T-helper 1 cell treated with Interleukin-12 subunit alpha and Interleukin-12 subunit beta and Interleukin-4 antibody, amounts not matched to agents 30 ng/mL and 1 ng/mL, for 36 hours (primary cell): ENCODE measurements at regions not wholly inside any gene's neighbourhood (a gene's known extent, or its start where the extent isn't known, plus 50 kb on each side); places are given as distances from the start of the nearest gene placed in this dataset.

Experiments used
- intact Hi-C: fragments of 100-400 bp; cut with micrococcal nuclease; formaldehyde crosslinking; loops from one replicate; pipeline ENCODE4 v1.15.1; 2024

DNA sequence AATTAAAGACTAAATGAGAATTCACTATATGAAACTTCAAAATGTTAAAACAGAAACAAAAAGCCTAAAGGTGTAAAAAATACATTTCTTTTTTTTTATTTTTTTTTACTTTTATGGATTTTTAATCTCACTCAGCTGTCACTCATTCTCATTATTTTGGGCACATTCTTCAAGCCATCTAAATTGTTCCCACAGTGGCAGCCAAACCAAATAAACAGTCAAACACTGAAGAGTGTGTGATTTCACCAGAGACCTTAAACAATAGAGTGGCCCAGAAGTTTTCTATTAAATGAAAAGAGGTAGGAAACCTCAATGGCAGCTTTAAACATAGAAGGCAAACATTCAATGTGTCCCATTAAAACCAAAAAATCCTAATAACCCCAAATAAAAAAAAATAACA is 616.1 kb downstream of the OTOL1 start:
- intact Hi-C loops: no loop called here

DNA sequence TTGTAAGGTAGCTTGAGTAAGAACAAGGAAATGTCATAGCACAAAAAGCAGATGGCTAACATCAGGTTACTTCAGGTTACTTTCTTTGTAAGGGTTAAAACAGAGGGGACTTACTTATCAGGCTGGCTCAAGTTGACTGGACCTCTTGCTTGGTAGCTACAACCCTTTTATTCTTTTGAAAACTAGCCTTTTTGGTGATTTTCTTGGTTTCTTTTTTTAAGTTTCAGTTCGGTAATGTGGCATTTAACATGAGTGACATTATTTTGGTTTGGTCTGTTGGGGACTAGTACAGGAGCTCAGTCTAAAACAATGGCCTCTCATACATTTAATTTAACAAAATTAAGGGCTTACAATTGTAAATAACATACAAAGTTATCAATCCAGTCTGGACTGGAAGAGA is 621.4 kb downstream of the OTOL1 start:
- intact Hi-C loops: no loop called here

DNA sequence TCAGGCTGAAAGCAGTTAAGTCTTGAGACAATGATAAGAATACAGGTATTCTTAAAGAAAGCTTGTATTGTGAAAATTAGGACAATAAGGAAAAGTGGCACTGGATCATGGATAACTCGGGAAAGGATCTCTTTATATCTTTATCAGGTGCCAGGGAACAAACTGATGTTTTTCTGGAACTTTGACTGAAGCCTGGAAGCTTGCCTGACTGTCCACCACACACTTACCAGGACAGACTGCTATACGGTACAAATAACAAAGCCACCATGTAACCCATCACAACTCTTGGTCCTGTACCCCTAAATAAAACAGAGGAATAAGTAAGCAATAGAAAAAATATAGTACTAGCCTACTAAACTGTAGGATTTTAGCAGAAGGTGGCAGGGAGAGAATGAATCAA is 623.0 kb downstream of the OTOL1 start:
- intact Hi-C loops: no loop called here

DNA sequence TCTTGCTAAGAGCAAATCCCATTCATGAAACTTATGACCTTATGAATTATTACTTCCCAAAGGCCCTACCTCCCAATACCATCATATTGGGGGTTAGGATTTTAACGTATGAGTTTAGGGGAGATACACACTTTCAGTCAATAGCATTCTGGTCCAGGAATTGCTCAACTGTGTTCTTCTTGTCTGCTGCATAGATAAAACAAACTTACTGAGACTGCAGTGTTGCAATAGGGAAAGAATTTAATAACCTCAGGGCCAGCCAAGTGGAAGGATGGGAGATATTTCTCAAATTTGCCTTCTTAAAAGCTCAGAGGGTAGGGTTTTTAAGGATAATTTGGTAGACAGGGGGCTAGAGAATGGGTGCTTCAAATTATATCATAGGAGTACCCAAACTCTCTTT is 625.8 kb downstream of the OTOL1 start:
- intact Hi-C loops: no loop called here

DNA sequence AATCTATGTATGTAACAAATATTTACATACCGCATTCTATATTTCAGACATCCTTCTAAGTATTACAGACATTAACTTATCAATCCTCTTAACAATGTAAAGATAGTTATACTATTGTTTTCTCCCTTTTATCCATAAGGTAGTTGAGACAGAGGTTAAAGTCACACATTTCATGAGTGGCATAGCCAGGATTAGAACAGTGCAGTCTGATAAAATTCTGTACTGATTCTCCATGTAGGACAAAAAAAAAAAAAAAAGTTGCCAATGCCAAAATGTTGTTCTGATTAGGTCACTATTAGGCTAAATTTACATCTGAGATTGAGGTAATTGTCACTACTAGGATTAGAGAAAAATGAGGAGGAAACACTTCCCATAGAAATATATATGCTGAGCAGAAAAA is 629.2 kb downstream of the OTOL1 start:
- intact Hi-C loops: no loop called here

DNA sequence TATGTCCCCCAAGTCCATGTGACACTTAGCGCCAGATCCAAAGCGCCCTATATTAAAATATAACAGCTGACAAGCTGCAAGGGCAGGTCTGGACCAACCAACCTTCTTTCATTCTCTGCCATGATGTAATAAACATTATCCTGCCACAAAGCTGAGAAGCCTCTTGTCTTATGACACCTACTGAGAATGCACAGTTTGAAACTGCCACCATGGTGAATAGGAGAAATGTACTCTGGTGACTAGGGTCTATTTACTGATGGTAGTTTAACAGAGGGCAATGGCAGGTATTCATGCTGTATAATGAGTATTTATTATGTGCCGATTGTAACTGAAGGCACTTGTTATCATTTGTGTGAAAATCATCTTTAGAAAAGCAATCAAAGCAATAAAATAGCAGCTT is 634.0 kb downstream of the OTOL1 start:
- intact Hi-C loops: no loop called here

DNA sequence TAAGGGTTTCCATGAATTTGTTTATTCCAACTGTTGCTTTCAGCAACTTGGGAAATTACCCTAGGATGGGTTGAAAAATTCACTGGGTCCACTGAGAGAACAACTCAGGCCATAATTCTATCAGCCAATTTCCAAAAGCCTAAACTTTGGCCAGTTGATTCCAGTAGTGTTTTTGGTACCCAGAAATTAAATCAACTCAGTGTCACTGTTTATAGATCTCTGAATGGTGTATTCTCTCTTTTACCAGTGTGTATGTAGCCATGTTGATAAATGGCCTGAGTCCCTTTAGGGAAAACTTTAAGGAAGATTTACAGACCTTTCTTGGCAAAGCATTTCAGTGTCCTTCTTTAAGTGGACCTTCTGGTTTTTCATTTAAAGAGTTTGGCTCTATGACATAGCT is 636.4 kb downstream of the OTOL1 start:
- intact Hi-C loops: no loop called here

DNA sequence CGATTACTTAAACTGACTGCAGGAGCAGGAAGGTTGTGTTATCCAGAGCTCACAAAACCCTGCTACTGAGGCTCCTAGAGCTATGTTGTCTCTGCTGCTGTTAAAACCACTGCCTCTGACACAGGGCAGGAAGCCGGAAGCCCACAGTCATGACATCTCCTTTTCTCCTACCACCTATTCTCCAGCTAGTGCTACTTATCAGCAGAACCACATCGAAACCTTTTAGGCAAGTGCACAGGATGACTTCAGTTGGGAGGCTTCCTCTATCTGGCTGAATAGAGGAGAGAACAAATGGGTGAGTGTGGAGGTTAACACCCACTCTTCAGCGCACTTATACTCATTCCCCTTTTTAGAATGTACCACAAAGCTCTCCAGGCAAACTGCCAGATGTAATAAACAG is 638.0 kb downstream of the OTOL1 start:
- intact Hi-C loops: no loop called here

DNA sequence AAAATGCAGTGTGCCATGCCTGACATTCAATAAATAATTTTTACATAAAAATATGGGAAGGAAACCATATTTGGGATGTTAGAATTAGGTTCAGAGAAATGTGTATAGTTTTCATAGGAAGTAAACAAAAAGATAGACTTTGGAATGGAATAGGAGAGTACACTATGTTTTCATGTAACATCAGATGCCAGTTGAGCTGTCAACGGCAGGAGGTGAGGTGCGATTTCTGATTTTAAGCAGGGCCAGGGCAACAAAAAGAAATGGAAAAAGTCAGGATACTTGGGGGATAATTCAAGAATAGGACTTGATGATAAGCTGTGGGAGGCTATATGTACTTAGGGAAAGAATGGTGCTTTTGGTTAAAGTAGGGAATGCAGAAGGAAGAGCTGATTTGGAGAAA is 639.5 kb downstream of the OTOL1 start:
- intact Hi-C loops: no loop called here

DNA sequence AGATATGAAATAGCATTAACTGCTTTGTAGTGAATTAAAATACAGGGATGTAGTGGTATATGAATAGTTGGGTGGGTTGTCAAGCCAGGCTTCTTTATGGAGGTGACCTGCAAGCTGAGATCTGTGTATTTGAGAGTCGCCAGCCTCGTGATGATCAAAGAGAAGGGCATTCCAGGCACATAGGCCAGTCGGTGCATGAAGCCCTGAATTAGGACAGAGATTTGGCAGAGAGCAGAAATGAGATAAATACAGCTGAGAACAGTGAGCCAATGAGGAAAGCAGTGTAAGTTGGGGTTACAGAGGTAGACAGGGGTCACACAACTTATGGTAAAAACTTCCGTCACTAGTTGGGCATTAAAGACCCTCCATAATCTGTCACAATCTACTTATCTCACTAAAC is 641.9 kb downstream of the OTOL1 start:
- intact Hi-C loops: no loop called here

DNA sequence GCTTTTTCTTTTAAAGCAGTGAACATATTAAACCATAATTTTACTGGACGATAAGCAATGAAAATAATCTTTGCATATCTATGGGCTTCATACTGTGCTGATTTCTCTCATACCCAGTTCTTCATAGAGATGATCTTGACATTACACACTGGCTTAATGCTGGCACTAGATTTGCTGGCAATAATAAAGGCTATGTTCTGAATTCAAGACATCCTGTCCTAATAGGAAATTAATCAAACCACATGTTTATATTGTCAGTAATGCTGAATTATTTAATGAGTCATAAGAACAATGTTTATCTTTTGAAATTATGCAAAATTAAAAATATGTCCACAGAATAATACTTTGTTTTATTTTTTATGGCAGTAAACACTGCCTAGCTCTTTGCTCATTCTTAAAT is 643.2 kb downstream of the OTOL1 start:
- intact Hi-C loops: no loop called here

DNA sequence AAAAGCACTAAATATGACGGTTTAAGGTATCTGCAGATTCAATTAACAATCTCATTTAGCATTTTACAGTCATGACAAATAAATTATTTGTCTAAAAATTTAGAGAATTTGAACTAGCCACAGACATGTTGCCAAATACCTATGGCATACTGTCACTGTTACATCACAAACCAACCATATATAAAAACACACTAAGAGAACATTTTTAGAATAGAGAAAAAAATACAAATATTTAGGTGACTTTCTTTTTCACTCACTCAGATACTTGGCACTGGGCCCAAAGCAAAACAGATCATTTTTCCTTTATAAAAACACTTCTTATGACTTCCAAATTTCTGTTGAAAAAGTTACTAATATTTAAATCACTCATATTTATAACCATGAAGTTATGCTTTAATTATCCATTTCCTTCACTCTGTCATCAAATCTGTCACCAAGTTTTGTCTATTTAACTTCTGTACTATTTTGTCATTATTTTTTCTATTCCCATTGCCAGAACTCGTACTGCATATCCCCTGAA is 644.7 kb downstream of the OTOL1 start:
- intact Hi-C loops: no loop called here

DNA sequence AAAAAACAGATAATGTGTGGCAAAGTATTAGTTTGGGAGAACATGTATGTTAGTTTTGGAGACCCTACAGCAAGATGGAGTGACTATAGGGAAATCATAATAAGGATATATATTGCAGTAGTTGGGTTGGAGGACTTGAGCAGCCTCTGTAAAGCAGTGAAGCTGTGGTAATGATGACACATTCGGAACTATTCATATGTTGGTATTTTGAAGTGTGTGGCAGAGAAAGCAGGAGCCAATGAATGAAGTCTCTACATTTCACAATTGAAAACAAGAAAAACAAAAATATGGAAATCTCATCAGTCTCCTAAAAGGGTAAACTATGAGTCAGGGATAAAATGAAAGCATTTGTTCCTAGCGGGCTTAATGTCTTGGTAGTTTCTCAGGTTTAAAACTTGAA is 645.9 kb downstream of the OTOL1 start:
- intact Hi-C loops: no loop called here

DNA sequence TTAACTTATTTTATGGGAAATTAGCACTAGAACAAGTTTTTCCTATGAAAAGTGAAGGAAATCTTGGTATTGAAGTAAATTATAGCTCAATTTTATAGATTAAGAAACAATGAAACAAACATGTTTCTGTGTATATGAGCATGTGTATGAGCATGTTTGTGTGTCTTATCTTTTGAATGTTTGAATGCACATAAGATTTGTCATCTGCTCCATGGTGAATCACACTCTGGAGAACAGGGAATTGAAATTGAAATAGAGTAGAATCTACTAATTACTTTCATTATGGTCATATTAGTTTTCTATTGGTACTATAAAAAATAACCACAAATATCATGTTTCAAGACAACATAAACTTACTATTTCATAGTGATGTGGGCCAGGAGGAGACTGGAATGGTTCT is 646.6 kb downstream of the OTOL1 start:
- intact Hi-C loops: no loop called here

DNA sequence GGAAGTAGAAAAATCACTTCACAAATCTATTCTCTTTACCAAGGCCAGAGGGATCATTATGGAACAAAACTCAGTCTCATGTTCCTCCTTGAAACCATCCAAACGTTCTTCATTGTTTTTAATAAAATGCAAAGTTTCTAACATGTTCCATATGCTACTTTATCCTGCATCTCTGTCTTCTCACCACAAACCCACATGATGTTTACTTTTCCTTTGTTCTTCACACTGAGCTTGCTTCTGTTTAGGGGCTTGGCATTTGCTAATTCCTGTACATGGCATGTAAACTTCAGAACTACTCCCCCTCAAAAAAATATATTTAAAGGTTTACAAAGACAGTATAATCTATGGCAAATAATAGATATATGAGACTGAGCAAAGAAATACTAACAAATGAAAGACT is 651.4 kb downstream of the OTOL1 start:
- intact Hi-C loops: no loop called here

DNA sequence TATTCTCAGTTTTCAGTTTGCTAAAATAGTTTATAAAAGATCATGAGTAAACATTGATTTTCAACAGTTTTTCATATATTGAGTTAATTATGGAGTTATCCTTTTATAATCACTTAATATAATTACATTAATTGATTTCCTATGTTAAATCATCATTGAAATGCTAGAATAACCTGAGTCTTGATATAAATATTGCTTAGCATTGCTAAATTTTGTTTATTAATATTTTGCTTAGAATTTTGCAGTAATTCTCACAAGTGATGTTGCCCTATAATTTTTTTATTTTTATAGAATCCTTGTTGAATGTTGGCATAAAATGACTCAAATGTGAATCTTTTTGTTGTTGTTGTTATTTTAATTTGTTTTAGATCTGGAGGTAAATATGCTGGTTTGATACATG is 654.2 kb downstream of the OTOL1 start:
- intact Hi-C loops: no loop called here

DNA sequence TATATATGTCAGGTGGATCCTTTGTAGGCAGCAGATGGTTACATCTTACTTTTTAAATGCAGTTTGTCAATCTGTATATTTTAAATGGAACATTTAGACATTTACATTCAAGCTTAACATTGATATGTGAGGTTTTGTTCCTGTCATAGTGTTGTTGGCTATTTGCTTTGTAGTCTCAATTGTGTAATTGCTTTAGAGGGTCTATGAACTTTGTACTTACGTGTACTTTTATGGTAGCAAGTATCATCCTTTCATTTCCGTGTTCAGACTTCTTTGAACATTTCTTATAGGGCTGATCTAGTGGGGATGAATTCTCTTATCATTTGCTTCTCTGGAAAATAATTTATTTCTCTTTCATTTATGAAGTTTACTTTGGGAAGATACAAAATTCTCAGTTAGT is 656.0 kb downstream of the OTOL1 start:
- intact Hi-C loops: no loop called here

DNA sequence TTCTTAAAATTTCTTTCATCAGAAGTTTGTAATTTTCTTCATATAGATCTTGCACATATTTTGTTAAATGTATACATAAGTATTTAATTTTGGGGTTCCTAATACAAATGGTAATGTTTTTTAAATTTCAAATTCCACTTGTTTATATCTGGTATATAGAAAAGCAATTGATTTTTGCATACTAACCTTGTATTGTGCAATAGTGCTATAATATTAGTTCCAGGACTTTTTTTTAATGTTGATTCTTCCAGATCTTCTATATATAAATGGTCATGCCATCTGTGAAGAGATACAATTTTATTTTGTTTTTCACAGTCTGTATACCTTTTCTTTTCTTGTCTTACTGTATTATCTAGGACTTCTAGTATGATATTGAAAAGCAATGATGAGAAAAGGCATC is 665.0 kb downstream of the OTOL1 start:
- intact Hi-C loops: no loop called here

DNA sequence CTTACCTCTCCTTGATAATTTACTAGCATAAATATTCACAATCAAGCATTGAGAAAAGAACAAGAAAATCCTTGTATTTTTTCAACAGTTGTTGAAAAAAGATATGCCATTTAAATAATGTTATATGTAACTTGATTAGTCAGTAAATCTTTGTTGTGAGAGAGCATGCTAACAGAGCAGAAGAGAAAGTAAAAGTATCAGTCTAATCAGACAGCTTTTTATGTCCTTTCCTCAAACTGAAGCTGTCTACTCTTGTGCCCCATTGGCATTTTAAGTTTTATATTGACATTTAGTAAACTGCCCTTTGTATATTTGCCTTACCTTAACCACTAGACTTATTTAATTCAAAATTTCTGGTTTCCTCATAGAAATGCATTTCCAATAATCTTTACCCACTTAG is 668.7 kb downstream of the OTOL1 start:
- intact Hi-C loops: no loop called here

DNA sequence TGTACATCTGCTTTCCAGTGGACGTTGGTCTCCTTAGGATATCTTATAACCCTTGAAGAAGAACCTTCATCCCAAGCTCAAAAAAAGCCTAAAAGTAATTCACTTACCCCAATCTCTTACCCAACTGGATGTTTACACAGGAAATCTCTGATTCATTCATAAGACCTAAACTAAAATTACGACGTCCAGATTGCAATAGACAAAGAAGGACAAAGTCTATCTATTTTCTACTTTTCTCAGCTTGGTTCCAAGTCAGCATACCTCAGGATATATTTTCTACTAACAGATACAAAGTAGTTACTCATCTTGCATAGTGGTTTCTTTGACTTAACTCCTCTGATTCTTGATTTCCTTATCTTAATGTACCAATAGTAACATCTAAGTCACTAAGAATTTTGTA is 669.9 kb downstream of the OTOL1 start:
- intact Hi-C loops: no loop called here

DNA sequence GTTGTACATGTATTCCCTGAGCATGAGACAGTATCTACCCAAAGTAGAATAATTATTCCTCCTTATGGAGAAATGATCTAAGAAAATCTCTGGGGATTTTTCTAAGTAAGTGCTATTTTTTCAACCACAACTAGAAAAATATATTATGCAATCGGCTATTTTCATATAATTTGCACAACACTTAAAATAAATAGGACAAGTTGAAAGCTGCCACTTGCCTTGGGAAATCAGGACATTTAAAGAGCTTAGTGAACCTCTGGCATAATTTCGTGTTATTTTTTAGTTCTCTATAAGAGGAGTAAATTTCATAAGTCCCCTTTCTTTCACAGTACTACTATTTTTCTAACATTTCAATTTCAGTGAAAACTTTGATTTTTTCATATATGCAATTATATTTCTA is 672.1 kb downstream of the OTOL1 start:
- intact Hi-C loops: no loop called here

DNA sequence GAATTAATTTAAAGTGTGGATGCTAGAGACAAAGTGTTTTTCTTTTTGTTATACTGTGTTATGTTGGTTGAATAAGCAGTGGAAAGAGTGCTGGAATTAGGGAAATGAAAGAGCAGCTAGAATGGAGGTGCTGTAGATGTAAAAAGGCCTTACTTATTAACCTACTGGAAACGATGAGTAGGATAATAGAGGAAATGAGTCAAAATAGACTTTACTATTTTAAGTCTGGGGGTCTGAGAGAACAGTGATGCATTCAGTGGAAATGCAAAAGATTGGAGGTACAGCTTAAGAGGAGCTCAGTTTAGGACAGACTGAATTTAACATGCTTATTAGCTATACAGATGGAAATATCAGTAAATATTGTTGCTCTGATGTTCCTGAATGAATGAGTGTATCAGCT is 674.0 kb downstream of the OTOL1 start:
- intact Hi-C loops: no loop called here

DNA sequence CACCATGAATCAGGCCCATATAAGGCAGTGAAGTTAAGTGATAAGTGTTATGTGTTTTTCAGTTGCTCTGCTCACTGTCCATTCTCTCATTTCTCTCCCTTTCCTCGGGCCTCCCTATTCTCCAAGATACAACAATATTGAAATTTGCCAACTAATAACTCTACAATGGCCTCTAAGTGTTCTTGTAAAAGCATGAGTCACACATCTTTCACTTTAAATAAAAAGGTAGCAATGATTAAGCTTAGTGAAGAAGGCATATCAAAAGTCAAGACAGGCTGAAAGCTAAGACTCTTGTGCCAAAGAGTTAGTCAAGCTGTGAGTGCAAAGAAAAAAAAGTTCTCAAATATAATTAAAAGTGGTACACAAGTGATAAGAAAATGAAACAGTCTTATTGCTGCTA is 675.4 kb downstream of the OTOL1 start:
- intact Hi-C loops: no loop called here

DNA sequence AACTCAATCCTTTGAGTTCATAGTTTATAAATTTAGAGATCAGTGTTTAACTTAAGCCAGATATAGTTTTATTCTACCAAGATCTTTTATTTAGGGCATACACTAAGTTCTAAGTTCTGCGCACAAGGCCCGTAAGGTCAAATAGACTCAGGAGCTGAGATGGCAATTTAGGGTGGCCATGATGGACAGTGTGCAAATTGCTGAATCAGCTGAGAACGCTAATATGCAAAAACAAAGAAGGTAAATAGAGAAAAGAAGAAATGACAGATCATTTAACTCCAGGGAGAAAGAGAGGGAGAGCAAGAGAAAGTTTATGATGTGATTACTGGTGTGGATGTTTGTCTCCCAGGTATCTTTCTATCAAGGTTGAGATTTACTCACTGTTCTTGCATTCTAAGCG is 678.5 kb downstream of the OTOL1 start:
- intact Hi-C loops: no loop called here

DNA sequence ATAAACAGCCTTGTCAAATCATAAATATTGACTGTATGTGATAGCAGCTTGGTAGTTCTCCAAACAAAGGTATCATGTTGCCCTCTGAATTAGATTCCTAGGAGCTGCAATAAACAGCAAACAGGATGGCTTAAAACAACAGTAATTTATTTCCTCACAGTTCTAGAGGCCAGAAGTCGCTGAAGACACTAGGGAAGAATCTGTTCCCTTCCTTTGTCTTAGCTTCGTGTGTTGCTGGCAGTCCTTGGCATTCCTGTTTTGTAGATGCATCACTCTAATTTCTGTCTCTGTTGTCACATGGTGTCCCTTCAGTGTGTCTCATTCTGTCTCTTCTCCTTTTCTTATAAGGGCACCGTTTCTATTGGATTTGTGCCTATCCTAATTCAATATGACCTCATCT is 679.3 kb downstream of the OTOL1 start:
- intact Hi-C loops: no loop called here
